ENCODE measurements at regions not wholly inside any gene's neighbourhood (a gene's known extent, or its start where the extent isn't known, plus 50 kb on each side); places are given as distances from the start of the nearest gene placed in this dataset.
A peak's percentile ranks its signal among the peaks of the same experiment; 100 is the strongest.

DNA sequence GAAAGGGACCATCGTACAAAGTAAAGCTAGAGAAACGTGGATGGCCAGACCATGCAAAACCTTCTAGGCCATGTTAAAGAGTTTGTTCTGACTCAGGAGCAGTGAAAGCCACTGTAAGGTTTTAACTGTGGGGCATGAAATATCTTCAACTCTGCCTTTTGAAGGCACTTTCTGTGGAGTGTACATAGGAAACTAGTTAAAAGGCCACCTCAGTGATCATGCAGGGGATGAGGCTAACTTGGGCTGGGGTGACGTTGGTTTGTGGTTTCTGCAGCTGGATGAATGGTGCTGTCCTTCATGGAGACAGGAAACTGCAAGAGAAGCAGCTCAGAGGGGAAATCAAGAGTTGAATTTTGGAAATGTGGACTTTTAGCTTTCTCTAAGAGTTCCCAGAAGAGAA lies 190.7 kb downstream of the CDCA7 start:
- POLR2A ChIA-PET: no interaction called here
- DNase-seq (ENCODE audit: low read depth, low spot score): no peak
- no peak overlapping the region for H3K4me3 ChIP-seq (ENCODE audit: low read depth, low read length)
- CTCF ChIA-PET: no interaction called here
- TF ChIP-seq CTCF (IDR thresholded peaks at IDR 0.05; ENCODE audit: insufficient read depth, low read length, missing control alignments): no peak

GRCh38 chr2:173547499-173547898 lies 192.8 kb downstream of the CDCA7 start:
- no peak for DNase-seq (ENCODE audit: low read depth, low spot score)
- no peak for TF ChIP-seq CTCF (IDR thresholded peaks at IDR 0.05; ENCODE audit: insufficient read depth, low read length, missing control alignments)
- ChIA-PET POLR2A (interaction anchor here (0.5 kb wide), 1 partner anchor 27 kb away, joined by 3 read pairs; no protein-coding TSS in a partner anchor), CTCF (no interaction called here)
- H3K4me3 ChIP-seq (ENCODE audit: low read depth, low read length): no peak overlapping the region

GRCh38 chr2:173550143-173550542 lies 195.5 kb downstream of the CDCA7 start:
- CTCF ChIA-PET: interaction anchor here (0.8 to 1.3 kb wide), 3 partner anchors 10 to 791 kb away, joined by 3 read pairs; no protein-coding TSS in a partner anchor
- POLR2A ChIA-PET: no interaction called here
- no peak for TF ChIP-seq CTCF (IDR thresholded peaks at IDR 0.05; ENCODE audit: insufficient read depth, low read length, missing control alignments)
- DNase-seq (ENCODE audit: low read depth, low spot score): peak; percentile 59
- no peak overlapping the region for H3K4me3 ChIP-seq (ENCODE audit: low read depth, low read length)

- TF ChIP-seq CTCF (IDR thresholded peaks at IDR 0.05; ENCODE audit: insufficient read depth, low read length, missing control alignments): no peak
Measured at GRCh38 chr2:173552531-173552930, 197.9 kb downstream of the CDCA7 start.

DNA sequence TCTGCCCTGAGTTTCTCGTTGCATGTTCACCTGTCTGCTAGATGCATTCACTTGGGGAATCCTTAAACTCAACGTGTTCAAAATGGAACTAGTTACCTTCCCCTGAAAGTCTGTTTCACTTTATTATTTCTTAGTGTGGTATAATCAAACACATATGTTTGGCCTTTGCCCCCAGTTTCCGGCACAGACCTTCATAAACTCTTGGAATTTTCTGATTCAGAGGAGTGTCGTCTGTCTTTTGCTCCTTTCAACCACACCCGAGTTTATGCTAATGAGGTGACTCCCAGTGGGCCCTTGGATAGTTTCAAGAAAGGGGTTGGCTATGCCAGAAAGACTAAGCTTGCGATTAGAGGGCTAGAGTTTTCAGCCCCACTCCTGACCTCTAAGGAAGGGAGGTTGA lies 198.9 kb downstream of the CDCA7 start:
- TF ChIP-seq CTCF (IDR thresholded peaks at IDR 0.05; ENCODE audit: insufficient read depth, low read length, missing control alignments): no peak
- ChIA-PET POLR2A (no interaction called here), CTCF (no interaction called here)
- no peak for DNase-seq (ENCODE audit: low read depth, low spot score)
- no peak overlapping the region for H3K4me3 ChIP-seq (ENCODE audit: low read depth, low read length)

More at GRCh38 chr2:173552531-173552930, 197.9 kb downstream of the CDCA7 start:
- POLR2A ChIA-PET: no interaction called here
- CTCF ChIA-PET: no interaction called here
- no peak overlapping the region for H3K4me3 ChIP-seq (ENCODE audit: low read depth, low read length)
- DNase-seq (ENCODE audit: low read depth, low spot score): no peak

- POLR2A ChIA-PET: no interaction called here
- DNase-seq (ENCODE audit: low read depth, low spot score): no peak
- H3K4me3 ChIP-seq (ENCODE audit: low read depth, low read length): no peak overlapping the region
- CTCF ChIA-PET: interaction anchor here (1.3 to 2.2 kb wide), 2 partner anchors 12 to 786 kb away, joined by 4 to 7 read pairs; no protein-coding TSS in a partner anchor
- no peak for TF ChIP-seq CTCF (IDR thresholded peaks at IDR 0.05; ENCODE audit: insufficient read depth, low read length, missing control alignments)
Measured at GRCh38 chr2:173555833-173556232, 201.2 kb downstream of the CDCA7 start.

All from AG04449 (cell line).